SK-N-MC (cell line): ENCODE measurements at regions not wholly inside any gene's neighbourhood (a gene's known extent, or its start where the extent isn't known, plus 50 kb on each side); places are given as distances from the start of the nearest gene placed in this dataset.

Experiments used
- EZH2 ChIP-seq: fragments of 200-600 bp; sonication (generic); IDR thresholded peaks from one replicate; pipeline ENCODE4 v1.6.1; 2017; ENCODE audit warnings: antibody characterized with exemption
- POLR2AphosphoS5 ChIP-seq: IDR thresholded peaks from 2 replicates; pipeline ENCODE4 v1.6.1; 2012; ENCODE audit warnings: mild to moderate bottlenecking, low read depth, low read length, borderline replicate concordance

GRCh38 chr12:30525171-30525570 is 170.5 kb downstream of the IPO8 start:
- TF ChIP-seq EZH2 (no peak), POLR2AphosphoS5 (no peak)
